Fibroblast of the conjunctiva (primary cell): ENCODE measurements at regions not wholly inside any gene's neighbourhood (a gene's known extent, or its start where the extent isn't known, plus 50 kb on each side); places are given as distances from the start of the nearest gene placed in this dataset.

ENCODE experiments used
- DNase-seq: peaks from one replicate; pipeline ENCODE4 v3.0.0-alpha.2; 2010; ENCODE audit warnings: low read depth

DNA sequence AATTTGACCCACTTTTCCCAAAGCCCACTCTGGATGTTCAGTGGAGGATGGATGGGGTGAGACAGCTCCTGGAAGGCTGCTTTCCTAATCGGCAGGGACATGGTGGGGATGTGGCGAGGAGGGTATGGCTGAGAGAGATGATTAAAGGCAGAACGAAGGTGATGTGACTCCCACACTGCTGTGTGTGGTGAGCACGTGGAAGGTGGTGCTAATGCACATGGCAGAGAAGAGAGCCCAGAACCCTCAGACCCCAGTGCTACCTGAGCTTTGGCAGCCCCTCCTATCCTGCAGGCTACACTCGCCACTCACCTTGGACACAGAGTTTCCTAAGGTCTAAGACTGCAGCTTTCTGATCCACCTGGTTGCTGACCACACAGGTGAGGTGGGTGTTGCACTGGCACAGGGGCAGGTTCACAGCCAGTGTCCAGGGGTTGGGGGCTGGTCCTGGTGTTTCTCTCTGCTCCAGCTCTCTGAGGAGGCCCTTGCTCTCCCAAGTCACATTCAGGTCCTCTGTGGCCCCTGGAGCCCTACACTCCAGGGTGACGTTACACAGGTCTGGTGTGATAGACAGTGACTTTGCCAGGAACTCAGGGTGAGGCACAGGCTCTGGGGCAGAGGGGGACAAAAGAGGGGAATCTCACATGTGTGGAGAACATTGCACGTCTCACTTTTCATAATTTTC, 151.4 kb upstream of the ETV3 start:
- DNase-seq: no peak

- DNase-seq: no peak
Observed at GRCh38 chr1:157288996-157289395, 150.8 kb upstream of the ETV3 start.

DNA sequence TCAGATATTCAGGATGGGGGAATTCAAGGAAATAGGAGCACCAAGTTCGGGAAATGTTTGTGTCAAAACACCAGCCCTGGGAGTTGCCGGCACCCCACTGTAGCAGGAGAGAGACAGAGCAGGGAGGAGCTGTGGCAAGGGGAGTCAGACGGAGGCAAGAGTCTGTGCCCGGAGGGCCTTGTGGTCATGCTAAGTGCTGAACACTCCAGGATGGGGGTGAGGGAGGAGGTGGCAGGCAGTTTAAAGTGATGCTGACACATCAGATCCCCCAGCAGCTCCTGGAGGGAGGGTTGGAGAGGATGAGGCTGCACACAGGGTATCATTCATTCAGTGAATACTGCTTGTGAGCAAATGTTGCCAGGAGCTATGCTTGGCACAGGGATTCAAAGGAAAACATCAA, 150.3 kb upstream of the ETV3 start:
- DNase-seq: no peak

- DNase-seq: no peak
Observed at GRCh38 chr1:157288006-157288405, 149.8 kb upstream of the ETV3 start.

- no peak for DNase-seq
Observed at GRCh38 chr1:157287462-157287861, 149.3 kb upstream of the ETV3 start.

- DNase-seq: no peak
Observed at GRCh38 chr1:157286646-157287420, 148.6 kb upstream of the ETV3 start.

GRCh38 chr1:157286096-157286495, 147.9 kb upstream of the ETV3 start:
- no peak for DNase-seq

DNA sequence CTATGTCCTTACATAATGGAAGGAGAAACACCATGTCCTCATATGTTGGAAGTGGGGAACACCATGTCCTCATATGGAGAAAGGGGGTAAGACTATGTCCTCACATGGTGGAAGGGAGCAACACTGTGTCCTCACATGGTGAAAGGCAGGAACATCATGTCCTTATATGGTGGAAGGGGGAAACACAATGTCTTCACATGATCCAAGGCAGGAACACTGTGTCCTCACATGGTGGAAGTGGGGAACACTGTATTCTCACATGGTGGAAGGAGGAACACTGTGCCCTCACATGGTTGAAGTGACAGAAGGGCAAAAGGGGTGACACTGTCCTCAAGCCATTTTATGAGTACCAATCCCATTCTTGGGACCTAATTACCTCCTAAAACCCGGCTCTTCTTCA, 146.3 kb upstream of the ETV3 start:
- no peak for DNase-seq

- no peak for DNase-seq
Observed at GRCh38 chr1:157279802-157280140, 141.6 kb upstream of the ETV3 start.

DNA sequence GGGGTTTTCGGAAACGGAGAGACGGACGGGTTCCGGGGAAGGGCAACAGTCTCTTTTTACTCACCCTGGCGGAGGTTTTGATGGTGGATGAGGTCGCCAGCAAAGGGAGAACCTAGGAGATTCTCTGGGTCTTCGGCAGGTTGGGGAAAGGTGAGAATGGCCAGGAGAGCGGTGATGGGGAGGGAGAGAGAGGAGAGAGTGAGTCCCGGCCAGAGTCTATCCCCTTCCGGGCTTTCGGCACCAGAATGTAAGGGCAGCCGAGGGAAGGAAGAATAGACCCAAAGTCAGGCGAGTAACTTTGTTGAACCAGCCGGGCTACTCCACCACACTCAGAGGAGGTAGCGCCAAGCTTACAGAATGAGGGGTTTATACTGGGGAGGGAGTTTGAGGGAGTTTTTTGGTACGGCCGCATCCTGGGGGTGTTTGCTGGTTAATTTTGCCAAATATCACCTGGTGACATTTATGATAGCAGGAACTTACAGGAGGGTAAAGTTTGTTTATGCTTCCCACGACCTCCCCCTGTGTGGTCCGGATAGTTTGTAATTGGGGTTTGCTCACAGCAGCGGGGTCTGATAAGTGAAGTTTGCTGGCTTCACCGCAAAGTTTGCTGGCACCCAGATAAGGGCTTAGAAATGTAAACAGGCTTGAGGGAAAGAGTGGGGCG, 141.1 kb upstream of the ETV3 start:
- no peak for DNase-seq

- DNase-seq: no peak
Observed at GRCh38 chr1:157278383-157279137, 140.4 kb upstream of the ETV3 start.

DNA sequence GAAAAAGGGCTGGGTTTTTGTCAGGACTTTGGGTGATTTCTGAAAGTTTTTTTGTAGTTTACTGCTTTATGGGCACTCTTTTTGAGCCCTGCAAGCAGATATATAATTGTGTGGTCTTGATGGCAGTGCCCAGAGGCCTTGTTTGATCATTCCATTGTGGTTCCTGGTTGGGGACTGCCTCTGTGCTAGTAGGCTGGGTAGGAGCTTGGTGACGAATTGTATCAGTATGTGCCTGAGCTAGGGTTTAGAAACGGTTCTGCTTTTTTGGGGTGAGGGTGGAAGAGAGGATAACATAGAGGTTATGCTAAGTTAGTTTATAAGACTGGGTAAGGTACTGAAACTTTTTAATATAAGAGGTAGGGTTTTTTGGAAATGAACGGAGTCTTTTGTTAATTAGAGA, 139.7 kb upstream of the ETV3 start:
- no peak for DNase-seq

GRCh38 chr1:157277281-157277680, 139.1 kb upstream of the ETV3 start:
- DNase-seq: no peak

DNA sequence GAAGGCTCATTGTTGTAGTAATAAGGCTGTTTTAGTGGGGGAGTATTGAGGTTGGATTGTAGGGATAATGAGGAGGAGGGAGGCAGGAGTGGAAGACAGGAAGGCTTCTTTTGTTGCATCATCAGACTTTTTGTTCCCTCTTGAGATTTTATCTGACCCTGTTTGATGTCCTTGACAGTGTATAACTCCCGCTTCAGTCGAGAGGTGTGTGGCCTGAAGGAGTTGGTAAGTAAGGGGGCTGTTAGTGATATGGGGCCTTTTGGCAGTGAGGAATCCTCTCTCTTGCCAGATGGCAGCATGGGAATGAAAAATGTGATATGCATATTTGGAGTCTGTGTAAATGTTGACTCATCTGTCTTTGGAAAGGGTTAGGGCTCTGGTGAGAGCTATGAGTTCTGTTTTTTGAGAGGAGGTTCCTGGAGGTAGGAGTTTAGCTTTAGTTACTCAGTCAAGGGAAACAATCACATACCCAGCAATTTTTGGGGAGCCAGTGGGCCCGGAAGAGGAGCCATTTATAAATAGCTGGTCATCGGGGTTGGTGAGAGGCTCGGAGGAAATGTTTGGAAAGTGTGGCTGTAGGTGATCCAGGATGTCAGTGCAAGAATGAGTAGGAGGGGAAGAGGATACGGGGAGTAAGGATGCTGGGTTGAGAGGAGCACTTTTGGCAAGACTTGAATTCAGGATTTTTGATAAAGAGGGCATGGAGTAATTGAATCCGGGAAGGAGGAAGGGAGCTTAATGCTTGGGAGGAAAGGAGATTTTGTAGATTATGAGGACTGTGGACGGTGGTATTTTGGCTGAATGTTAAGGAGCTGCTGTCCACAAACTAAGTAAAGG, 136.7 kb upstream of the ETV3 start:
- DNase-seq: peak; percentile 1

- DNase-seq: no peak
Observed at GRCh38 chr1:157272729-157273524, 134.7 kb upstream of the ETV3 start.

DNA sequence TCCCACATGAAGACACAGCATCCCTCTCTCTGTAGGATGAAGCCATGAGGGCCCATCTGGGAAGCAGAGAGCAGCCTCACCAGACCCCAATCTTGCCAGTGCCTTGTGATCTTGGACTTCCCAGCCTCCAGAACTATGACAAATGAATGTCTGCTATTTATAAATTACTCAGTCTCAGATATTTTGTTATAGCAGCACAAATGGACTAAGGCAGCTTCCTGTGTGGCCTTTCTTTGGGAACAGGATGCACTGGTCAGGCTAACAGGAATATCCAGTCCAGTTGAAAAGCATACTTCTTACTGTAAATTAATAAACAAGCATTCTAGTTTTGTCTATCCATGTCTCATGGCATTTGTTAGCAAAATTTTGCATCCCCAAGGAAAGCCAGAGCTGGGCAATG, 134.1 kb upstream of the ETV3 start:
- no peak for DNase-seq

- DNase-seq: no peak
Observed at GRCh38 chr1:157270705-157271274, 132.6 kb upstream of the ETV3 start.

DNA sequence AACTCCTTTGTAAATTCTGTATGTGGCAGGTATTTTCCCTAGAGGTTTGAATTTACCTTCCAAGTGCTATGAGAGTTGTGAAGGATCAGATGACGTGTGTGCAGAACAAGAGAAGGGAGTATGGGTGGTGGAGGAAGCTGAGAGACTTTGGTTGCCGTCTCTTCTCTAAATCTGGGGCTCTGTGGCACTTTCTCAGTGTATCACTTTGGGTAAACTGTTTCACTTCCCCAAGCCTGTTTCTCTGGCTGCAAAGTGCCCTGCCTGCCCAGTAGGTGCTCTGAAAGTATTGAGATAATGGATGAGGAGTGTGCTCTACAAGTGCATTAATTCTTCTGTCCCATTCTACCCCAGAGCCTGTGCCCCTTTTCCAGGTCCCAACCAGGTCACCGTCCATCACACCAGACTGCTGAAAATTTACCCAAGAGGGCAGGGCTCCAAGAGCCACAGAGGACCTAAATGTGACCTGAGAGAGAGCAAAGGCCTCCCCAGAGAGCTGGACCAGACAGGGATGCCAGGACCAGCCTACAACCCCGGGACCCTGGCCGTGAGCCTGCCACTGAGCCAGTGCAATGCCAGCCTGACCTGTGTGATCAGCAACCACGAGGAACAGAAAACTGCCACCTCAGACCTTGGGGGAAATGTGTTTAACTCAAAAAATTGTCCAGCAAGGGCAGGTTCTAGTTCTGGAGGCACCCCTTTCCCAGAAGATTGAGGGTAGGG, 131.6 kb upstream of the ETV3 start:
- no peak for DNase-seq

DNA sequence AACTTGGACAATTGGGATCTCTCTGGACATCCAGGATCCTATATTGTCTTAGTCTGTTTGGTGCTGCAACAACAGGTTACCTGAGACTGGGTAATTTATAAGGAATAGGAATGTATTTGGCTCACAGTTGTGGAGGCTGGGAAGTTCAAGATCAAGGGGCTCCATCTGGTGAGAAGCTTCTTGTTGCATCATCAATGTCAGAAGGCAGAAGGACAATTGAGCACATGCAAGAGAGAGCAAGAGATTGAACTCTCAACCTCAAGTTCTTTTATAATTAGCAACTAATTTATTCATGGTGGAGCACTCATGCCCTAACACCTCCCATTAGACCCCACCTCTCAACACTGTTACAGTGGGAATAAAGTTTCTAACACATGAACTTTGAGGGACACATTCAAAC, 124.7 kb upstream of the ETV3 start:
- DNase-seq: no peak

- no peak for DNase-seq
Observed at GRCh38 chr1:157262422-157262821, 124.2 kb upstream of the ETV3 start.
